T-helper 9 cell (primary cell): ENCODE measurements at regions not wholly inside any gene's neighbourhood (a gene's known extent, or its start where the extent isn't known, plus 50 kb on each side); places are given as distances from the start of the nearest gene placed in this dataset.

Experiments
- DNase-seq: peaks from one replicate; pipeline ENCODE4 v3.0.0-alpha.2; 2020

DNA sequence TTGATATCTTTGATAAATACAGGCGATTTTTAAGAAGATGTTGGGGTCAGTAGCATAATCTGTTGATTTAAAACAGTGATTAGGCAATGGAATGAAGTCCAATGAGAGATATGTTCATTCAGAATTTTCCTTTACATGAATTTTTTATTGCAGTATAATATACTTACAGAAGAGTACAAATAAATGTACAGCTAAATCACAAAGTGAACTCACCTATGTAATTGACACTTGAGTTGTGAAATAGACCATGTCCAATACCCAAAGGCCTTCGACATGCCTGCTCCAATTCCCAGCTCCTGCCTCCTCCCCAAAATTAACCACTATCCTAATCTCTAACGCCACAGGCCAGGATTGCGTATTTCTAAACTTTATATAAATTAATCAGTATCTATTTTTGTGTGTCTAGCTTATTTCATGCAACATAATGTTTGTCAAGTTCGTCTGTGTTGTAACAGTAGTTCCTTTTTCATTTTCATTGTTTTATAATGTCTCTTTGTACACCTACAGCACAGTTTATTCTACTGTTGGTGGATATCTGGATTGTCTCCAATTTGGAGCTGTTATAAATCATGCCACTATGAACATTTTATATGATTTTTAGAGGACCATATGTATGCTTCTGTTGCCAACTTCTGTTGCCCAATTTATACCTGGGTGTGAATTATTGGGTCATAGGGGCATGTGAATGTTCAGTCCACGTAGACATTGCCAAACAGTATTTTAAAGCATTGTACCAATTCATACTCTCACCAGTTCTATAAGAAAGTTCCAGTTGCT lies 208.3 kb downstream of the TLE1 start:
- DNase-seq, result no peak

DNA sequence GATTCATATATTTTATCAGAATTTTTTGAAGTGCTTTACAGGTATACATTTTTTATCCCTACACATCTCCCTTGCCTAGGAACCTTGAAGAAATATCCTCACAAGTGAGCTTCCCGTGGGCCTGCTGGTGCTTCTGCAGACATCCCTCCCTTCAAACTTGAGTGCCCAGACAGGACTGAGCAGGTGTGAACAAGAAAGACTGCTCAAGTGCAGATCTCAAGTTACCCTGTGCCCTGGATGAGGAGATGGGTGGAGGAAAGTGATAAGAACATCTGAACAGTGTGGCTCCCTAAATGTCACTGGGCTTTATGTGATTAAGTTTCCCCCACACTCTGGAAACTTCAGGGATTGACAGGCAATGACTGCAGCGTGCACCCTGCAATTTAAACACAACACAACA lies 209.8 kb downstream of the TLE1 start:
- no peak for DNase-seq

DNA sequence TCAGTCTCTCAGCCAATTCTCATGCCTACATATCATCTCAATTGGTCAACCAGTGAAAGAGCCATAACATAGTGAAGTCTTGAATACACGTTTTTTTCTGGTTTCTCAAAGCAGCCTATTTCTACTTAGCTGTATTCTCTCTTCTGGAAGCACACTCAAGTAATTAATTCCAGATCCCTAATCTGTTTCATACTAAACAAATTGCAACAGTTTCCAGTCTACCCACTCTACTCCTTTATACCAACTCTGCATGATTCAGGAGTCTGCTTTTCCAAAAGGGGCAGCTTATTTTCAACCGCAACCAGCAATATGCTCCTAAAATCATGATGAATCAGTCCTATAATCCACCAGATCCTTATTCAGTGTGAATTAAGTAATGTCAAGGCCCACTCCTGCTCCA lies 211.7 kb downstream of the TLE1 start:
- DNase-seq, result no peak

DNA sequence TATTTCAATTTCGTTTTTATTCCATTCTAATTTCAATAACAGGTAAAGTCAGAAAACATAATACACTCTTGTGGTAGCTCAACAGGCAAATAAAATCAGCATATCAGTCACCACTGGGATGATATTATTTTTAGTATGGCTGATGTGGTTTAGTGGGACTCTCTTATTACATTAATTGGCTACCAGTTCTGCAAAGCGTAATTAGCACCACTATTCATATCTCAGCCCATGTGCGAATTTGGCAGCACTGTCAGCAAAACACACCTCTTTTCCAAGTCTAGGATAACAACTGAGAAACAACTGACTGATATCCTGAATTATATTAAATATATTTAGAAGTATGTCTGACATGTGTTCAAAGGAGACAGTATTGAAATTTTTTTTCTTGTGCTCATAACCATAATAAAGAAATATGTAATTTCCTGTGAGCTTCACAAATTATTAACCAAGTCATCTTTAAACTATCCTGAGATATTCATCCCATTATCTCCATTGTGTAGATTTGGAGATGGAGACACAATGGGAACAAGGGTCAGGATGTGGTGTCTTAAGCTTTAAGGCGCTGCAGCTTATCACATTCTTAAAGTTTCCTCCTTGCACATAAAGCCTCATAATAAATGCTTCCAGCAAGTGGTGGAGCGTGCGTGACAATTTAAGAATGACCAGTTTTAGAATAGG lies 212.4 kb downstream of the TLE1 start:
- DNase-seq, result no peak

DNA sequence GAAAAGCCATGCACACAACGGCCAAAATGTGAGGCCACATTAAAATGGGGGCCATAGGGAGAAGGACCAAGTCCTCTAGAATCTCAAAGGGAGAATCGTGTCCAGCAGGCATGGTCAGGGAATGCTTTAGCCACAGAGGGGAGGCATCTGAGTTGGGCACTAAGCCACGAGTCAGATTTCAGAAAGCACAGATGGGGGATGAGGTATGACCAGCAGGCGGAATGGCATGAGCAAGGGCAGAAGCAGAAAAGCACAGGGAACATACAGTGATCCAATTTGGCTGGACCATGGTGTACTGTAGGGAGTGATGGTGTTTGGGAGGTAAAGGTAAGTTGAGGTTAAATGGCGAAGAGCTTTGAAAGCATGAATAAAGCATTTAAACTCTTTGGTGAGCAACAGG lies 214.6 kb downstream of the TLE1 start:
- no peak for DNase-seq

DNA sequence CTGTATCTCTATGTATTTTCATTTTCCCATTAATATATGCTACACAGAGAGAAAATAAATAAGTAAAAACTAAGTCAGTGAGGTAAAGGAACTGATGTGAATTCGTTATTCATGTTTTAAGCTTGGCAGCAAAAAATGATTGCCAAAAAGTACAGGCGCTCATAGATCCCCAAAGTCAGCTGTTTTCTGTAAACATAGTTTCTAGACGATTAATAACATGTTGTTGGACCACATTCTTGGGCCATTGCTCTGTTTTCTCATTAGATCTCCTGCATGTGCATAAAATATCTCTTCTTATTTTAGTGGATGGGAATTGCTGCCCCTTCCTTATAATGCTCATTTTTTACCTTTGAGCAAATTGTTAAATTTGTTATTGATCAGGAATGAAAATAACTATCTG lies 215.2 kb downstream of the TLE1 start:
- no peak for DNase-seq

DNA sequence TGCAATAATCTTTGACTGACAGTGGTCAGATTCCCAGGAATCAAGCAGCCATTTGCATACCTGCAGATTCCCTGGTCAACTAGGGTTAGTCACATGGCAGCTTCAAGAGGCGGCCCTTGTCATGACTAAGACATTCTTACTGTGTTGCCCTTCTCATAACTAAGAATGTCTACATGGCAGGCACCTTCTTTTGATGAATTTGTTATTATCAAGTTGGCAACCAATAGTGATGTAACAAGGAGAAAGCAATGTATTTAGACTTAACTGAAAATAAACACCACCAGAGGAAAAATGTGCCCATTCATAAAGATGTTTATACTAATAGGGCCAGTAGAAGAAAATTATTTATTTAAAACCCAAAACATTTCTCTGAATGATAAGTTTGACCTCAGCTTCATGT lies 215.6 kb downstream of the TLE1 start:
- no peak for DNase-seq

DNA sequence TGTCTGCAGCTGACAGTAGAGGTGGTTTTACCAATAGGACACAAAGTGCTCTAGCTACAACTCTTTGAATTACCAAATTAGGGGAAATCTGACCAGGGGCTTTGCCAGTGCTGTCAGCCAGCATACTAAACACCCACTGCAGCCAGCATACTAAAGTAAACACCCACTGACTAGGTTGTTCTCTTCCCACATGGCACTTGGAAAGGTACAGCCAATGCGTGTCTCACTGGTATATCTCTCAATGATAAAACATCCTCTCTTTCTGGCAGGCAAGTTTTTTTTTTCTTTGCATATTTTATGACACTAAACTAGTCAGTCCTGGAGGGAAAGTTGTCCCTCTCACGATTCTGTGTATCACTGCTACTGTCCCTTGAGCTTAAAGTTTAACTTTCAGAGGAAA lies 216.1 kb downstream of the TLE1 start:
- no peak for DNase-seq

DNA sequence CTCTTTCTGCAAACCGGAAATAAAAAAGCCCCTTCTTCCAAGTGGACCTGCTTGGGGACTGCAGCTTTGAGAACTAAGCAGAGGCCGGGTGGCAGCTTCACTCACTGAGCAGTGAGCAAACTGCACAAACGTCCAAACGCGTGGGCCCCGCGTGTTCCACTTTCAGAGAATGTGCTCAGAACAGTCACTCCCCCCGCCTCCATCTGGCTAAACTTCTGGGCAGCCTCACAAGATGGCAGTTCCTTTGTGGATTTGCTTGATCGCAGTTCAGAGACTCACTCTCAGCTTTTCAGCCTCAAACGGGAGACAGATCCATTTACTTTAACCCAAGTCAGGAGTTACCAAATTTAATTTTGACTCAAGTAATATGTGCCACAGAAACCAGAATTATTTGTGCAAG lies 216.6 kb downstream of the TLE1 start:
- no peak for DNase-seq

DNA sequence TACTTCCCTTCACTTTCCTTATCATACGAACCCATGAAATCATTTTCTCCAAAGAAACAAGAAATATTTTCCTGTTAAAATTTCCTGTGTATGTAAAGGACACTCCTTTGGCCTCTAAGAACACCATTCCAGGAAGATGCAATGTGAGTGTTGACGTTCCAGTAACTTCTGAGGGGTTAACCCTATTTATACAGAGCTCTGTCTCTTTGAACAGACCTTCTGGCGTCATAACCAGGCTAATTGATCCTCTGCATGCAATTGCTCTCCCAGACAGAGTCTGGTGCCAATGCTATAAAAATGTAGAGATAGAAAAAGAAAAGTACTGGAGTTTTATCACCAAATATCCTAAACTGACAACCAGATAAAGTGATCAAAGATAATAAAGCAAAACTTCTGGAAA lies 218.5 kb downstream of the TLE1 start:
- DNase-seq, result no peak

DNA sequence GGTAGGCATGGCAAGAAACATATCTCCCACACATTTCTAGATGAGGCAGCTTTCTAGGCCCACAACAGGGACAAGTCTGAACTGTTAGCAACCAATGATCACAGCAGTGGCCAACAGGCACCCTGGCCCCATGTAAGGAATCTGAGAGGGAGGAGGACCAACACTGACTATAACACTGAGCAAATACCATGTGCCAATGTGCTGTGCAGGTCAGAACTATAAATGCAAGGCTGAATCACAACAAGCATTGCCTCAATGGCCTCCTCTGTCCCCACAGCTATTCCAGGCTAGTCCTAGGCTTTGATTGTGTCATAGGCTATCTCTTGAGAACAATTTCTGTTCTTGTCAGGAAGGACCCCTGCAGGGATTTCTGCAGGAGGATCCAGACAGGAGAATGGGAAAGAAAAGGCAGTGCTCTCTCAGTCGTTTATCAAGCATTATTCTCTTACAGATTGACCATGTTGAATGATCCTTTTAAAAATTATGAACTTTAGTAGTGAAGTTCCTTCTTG lies 221.2 kb downstream of the TLE1 start:
- no peak for DNase-seq

DNA sequence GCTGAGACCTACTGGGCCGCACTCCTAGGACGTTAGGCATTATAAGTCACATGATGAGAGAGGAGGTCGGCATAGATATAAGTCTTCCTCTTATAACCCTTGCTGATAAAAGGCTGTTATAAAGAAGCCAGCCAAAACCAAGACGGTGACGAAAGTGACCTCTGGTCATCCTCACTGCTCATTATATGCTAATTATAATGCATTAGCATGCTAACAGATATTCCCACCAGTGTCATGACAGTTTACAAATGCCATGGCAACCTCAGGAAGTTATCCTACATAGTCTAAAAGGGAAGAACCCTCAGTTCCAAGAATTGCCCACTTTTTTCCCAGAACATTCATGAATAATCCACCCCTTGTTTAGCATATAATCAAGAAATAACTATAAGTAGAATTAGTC lies 222.4 kb downstream of the TLE1 start:
- DNase-seq, result no peak

DNA sequence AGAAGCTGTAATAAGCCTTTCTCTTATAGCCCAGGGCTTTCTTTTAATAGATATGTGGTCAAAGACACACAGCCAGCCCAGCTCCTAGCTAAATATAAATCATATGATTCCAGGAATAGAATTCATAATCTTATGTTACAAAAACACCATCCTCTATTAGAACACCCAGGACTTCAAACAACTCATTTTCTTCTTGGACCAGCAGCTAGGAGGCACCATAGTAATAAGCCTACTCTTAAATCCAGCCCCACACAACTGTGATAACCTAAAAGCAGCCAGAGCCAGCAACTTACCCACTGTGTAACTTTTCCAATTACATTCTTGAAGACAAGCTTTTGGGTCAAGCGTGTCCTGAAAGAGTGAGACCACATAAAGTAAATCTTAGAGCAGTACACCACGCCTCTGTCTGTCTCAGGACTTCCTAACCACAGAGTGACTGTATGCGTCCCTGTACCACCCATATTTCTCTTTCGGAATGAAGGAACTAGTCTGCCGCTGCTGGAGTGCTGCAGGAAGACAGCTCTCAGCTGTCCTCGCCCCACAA lies 223.8 kb downstream of the TLE1 start:
- DNase-seq, result no peak

DNA sequence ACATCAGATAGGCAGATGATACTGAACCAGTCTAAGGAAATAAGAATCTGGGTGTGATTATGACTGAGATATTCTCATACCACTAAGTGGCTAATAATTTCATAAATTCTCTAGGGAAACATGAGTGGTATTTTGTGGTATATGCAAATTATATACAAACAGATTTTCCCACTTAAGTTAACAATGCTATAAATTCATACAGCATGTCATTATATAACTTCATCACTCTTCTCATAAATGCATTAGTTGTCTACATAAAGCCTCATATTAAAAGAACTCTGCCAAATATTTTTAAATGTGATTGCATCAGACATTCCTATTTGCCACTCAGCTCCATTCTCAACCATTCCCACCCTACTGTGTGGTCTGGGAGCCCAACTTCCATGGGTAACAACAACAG lies 226.5 kb downstream of the TLE1 start:
- DNase-seq, result no peak

DNA sequence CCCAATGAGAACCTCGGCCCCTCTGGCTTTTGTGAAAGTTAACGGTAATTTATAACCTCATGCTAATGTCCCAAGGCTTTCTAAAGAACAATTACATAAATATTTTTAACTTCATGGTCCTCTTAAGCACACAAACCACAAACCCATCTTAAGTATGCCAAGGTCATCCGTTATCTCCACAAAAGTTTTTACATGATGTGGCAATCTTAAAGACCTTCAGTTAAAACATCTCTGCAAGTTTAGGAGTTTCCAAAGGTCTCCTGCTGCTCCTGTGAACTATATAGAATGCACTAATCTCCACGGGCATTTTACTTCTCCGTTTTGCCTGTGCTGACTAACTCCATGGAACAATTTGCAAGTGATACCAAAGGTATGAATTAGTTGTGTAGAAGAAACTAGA lies 228.2 kb downstream of the TLE1 start:
- no peak for DNase-seq

DNA sequence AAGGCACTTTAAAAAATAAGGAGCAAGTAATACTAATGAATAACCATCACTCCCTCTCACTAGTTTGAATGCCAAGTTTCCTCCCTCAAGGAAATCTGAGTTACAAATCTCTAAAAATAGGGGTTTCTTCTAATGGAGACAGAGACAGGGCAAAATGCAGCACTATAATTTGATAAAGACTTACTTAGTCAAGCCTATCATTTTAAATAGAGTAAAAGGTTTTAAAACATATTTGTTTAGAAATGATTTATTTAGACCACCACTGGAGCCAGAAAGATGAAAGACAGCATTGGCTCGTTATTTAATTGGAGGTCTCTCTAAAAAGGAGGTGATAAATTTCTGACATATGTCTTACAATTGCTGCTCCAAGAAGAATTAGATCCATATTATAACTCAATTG lies 228.7 kb downstream of the TLE1 start:
- DNase-seq, result no peak

DNA sequence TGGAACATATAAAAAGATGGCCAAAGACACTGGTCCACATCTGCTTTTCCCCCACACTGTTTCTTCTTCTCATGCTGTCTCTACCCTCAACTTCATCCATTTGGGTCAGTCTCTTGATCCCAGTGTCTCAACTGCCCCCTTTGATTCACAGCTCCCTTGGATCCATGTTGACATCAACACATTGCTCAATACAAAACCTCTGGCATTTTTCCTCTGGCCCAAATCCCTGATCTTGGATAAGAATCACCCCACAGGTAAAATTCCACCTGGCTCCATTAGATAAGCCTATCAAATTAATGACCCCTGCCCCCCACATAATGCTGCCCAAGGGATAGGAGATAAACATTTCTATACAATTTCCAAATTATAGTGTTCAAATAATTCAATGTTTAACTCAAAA lies 229.8 kb downstream of the TLE1 start:
- no peak for DNase-seq

DNA sequence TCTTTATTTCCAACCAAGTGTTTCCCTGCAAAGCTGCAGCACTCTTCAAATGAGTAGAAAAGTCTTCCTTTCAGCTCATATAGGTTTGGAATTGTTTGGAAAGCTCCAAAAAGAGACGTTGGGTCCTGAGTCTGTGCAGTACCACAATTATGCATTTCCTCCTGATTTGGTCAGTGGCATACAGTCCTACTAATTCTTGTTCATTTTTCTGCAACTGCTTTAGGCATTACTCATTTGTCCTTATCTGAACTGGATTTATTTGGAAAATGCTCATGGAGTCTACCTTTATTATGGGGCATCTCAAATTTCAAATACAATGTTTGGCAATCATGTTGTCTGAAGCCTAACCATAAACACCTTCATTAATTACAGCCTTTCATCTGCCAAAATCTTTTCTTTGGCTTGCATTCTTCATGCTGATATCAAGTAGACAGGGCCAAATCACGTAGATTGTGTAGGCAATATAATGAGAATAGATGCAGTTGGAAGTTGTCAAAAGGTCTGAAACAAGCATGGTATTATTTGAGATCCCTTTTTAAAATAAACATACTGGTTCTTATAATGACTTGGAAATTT lies 232.8 kb downstream of the TLE1 start:
- DNase-seq, result no peak

DNA sequence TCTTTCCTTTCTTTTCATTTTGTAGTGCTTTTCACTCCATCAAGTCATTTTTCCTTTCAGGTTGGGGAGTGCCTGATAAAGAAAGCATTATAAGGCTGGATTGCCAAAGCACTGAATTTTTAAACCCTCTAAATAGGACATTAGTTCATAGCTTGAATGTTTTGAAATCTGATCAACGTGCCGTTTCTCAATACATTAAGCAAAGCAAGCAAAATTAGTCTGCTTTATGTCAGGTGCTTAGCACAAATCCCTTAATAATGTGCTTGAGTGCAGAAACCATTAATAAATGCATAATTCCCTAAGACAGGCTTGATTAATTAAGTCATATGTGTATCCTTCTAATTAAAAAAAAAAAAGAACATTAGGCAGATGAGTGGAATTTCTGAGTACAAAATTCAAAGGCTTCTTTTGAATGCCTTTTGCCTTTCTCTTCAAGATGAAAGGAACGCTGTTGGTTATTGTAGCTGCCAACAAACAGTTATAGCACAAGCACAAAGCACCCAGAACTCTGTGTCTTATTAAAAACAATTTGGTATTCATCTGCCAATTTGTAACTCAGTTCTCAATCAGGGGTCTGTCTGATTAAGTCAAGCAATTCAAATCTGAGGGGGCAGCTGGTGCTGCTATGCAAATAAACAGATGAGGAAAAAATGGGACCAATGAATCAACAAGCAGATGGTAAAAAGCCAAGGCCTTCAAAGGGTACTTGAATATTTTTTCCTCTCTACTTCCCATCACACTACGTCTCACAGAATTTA lies 233.7 kb downstream of the TLE1 start:
- no peak for DNase-seq

DNA sequence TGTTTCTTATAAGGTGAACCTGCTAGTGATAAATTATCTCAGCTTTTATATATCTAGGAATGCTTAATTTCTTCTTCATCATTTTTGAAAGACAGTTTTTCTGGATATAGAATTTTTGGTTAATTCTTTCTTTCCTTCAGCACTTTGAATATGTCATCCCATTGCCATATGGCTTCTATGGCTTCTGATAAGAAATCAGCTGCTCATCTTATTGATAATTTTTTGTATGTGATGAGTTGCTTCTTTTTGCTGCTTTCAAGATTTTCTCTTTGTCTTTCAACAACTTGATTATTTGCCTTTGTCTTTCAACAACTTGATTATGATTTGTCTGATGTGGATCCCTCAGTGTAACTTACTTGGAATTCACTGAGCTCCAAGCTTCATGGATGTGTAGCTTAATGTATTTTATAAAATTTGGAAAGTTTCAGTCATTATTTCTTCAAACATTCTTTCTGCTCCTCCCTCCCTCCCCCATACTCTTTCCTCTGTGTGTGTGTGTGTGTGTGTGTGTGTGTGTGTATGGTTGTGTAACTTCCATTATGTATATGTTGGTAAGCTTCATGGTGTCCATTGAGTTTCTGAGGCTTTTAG lies 243.9 kb downstream of the TLE1 start:
- DNase-seq, result no peak

DNA sequence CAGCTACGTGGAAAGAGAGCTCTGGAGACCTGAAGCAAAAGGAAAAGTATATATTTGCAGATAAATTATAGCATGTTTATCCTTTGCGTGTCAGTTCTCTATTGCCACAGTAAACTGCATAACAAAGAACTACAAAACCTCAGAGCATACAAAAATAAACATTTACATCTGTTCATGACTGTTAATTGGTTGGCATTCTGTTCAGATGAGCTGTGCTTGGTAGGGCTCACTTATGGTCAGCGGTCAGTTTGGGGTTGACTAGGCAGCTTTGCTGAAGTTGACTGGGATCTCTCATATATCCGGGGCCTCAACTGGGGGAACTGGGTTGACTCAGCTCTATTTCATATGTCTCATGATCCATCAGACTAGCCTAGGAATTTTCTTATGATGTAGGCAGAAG lies 257.7 kb downstream of the TLE1 start:
- no peak for DNase-seq

DNA sequence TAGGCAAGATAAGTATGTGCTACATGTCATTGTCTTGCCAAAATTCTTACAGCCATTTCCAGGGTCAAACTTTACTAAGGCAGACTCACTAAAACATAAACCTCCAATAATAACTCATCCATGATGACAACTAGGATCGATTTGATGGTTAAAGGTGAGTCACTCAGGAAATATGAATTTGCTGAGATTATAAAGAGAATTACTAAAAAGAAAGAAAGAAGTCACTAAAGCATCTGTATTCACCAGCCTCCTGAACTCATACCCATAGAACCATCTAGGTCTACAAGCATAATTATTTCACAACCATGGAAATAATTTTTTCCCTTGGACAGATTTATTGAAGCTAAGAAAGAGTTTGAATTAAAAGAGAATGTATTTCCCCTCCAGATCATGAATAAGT lies 258.6 kb downstream of the TLE1 start:
- no peak for DNase-seq

DNA sequence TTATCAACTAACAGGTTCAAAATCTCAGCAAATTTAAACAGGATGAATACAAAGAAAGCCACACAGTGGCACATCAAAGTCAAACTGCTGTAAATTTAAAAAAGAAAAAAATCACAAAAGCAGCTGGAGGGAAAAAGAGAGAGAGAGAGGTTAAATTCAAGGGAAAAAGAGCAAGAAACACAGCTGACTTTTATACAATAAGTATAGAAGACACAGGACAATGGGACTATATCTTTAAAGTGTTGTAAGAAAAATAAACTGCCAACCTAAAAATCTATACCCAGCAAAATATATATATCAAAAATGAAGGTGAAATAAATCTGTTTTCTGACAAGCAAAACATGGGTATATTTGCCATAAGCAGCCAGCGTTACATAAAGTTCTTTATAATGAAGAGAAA lies 261.5 kb downstream of the TLE1 start:
- DNase-seq, result no peak
